Suprapubic skin (tissue), 4 donors: ENCODE measurements at regions not wholly inside any gene's neighbourhood (a gene's known extent, or its start where the extent isn't known, plus 50 kb on each side); places are given as distances from the start of the nearest gene placed in this dataset.

ENCODE experiments used
- DNase-seq, 2 donors: peaks; one replicate each; pipeline ENCODE4 v3.0.0-alpha.2; 2019; ENCODE audit warnings: low spot score in 2 of 2
- H3K27ac ChIP-seq: fragments of 200-600 bp; sonication (generic); one replicate; pipeline ENCODE4 v1.5.1; 2019
- H3K27me3 ChIP-seq: fragments of 200-600 bp; sonication (generic); one replicate; pipeline ENCODE4 v1.5.1; 2019
- H3K36me3 ChIP-seq: fragments of 200-600 bp; sonication (generic); one replicate; pipeline ENCODE4 v1.5.1; 2019
- H3K4me1 ChIP-seq: fragments of 200-600 bp; sonication (generic); one replicate; pipeline ENCODE4 v1.5.1; 2019
- H3K4me3 ChIP-seq: fragments of 200-600 bp; sonication (generic); one replicate; pipeline ENCODE4 v1.5.1; 2019; ENCODE audit warnings: mild to moderate bottlenecking
- H3K9me3 ChIP-seq: fragments of 200-600 bp; sonication (generic); one replicate; pipeline ENCODE4 v1.5.1; 2019
- CTCF ChIP-seq, 2 donors: fragments of 200-600 bp in 1 of 2; fragments of 450-650 bp in 1 of 2; sonication (generic) in 1 of 2; IDR thresholded peaks; one replicate each; pipeline ENCODE4 v1.5.1; 2016 to 2019; ENCODE audit warnings: antibody characterized with exemption in 2 of 2, mild to moderate bottlenecking in 1 of 2, moderate library complexity in 1 of 2
- EP300 ChIP-seq: sonication (generic); formaldehyde crosslinking; IDR thresholded peaks from one replicate; pipeline ENCODE4 v1.6.1; 2017; ENCODE audit warnings: antibody characterized with exemption
- POLR2A ChIP-seq, 2 donors: fragments of 450-650 bp; IDR thresholded peaks; one replicate each; pipeline ENCODE4 v1.6.1; 2017; ENCODE audit warnings: antibody characterized with exemption in 2 of 2, mild to moderate bottlenecking in 2 of 2, moderate library complexity in 2 of 2
- POLR2AphosphoS5 ChIP-seq, 3 donors: sonication (generic); formaldehyde crosslinking; IDR thresholded peaks; one replicate each; pipeline ENCODE4 v1.6.1; 2017; ENCODE audit warnings: antibody characterized with exemption in 3 of 3
- WGBS: methylation state at CpG from one replicate; pipeline ENCODE4 v1.1.5; 2018; 5-methylcytosine and 5-hydroxymethylcytosine counted together

- no peaks in the 10 kb centered on the region for H3K9me3 ChIP-seq
- H3K4me3 ChIP-seq, result no peak overlapping the region
- H3K27ac ChIP-seq, result no peak overlapping the region
- H3K4me1 ChIP-seq, result no peaks in the 10 kb centered on the region
- H3K36me3 ChIP-seq, result no peaks in the 10 kb centered on the region
- H3K27me3 ChIP-seq, result no peaks in the 10 kb centered on the region
- no peak for DNase-seq
- TF ChIP-seq EP300, result no peak
- TF ChIP-seq CTCF (IDR thresholded peaks at IDR 0.05), result no peak
- TF ChIP-seq POLR2AphosphoS5 (IDR thresholded peaks at IDR 0.05), result no peak
- no peak for TF ChIP-seq POLR2A (IDR thresholded peaks at IDR 0.05)
- WGBS, result 96% methylated on average over 7 of the region's 7 CpGs
Measured at GRCh38 chr10:62741996-62742395, 62.5 kb upstream of the ADO start.

- WGBS, result 58% methylated on average over 6 of the region's 6 CpGs
- Histone ChIP-seq H3K36me3 (no peaks in the 10 kb centered on the region), H3K27me3 (no peaks in the 10 kb centered on the region), H3K4me3 (no peak overlapping the region), H3K9me3 (no peaks in the 10 kb centered on the region), H3K4me1 (no peaks in the 10 kb centered on the region), H3K27ac (no peak overlapping the region)
- DNase-seq, result no peak
- TF ChIP-seq POLR2A (IDR thresholded peaks at IDR 0.05), result no peak
- TF ChIP-seq CTCF (IDR thresholded peaks at IDR 0.05), result no peak
- no peak for TF ChIP-seq EP300
- no peak for TF ChIP-seq POLR2AphosphoS5 (IDR thresholded peaks at IDR 0.05)
Measured at GRCh38 chr10:62742536-62743061, 61.9 kb upstream of the ADO start.

- 69% methylated on average over 3 of the region's 3 CpGs for WGBS
- H3K4me3 ChIP-seq, result no peak overlapping the region
Measured at GRCh38 chr10:62744136-62744535, 60.4 kb upstream of the ADO start.

GRCh38 chr10:62745581-62745980, 58.9 kb upstream of the ADO start:
- Histone ChIP-seq H3K4me1 (no peaks in the 10 kb centered on the region), H3K27me3 (no peaks in the 10 kb centered on the region), H3K36me3 (no peaks in the 10 kb centered on the region), H3K4me3 (no peak overlapping the region), H3K27ac (no peak overlapping the region), H3K9me3 (no peaks in the 10 kb centered on the region)
- DNase-seq, result no peak
- 90% methylated on average over 2 of the region's 2 CpGs for WGBS
- TF ChIP-seq POLR2AphosphoS5 (IDR thresholded peaks at IDR 0.05), result no peak
- TF ChIP-seq EP300, result no peak
- no peak for TF ChIP-seq CTCF (IDR thresholded peaks at IDR 0.05)
- no peak for TF ChIP-seq POLR2A (IDR thresholded peaks at IDR 0.05)

More at GRCh38 chr10:62744136-62744535, 60.4 kb upstream of the ADO start:
- Histone ChIP-seq H3K27ac (no peak overlapping the region), H3K9me3 (no peaks in the 10 kb centered on the region), H3K4me1 (no peaks in the 10 kb centered on the region), H3K36me3 (no peaks in the 10 kb centered on the region), H3K27me3 (no peaks in the 10 kb centered on the region)
- no peak for DNase-seq
- no peak for TF ChIP-seq POLR2A (IDR thresholded peaks at IDR 0.05)

GRCh38 chr10:62746951-62747729, 57.4 kb upstream of the ADO start:
- H3K4me3 ChIP-seq, result no peak overlapping the region
- H3K4me1 ChIP-seq, result no peaks in the 10 kb centered on the region
- H3K9me3 ChIP-seq, result no peaks in the 10 kb centered on the region
- DNase-seq, result no peak
- no peak overlapping the region for H3K27ac ChIP-seq
- no peaks in the 10 kb centered on the region for H3K36me3 ChIP-seq
- TF ChIP-seq CTCF (IDR thresholded peaks at IDR 0.05), result no peak
- WGBS, result 100% methylated on average over 3 of the region's 3 CpGs
- H3K27me3 ChIP-seq, result no peaks in the 10 kb centered on the region
